Mucosa of rectum (tissue), 2 donors: ENCODE measurements at regions not wholly inside any gene's neighbourhood (a gene's known extent, or its start where the extent isn't known, plus 50 kb on each side); places are given as distances from the start of the nearest gene placed in this dataset.

Experiments
- H3K27ac ChIP-seq, 2 donors: one replicate each; pipeline ENCODE4 v1.7.0; 2013; ENCODE audit warnings: inconsistent platforms in 2 of 2, low read depth in 2 of 2, low read length in 2 of 2
- H3K27me3 ChIP-seq, 2 donors: one replicate each; pipeline ENCODE4 v1.7.0; 2013; ENCODE audit warnings: low read length in 2 of 2; ENCODE audit not compliant: control insufficient read depth in 2 of 2, insufficient read depth in 2 of 2
- H3K36me3 ChIP-seq, 2 donors: one replicate each; pipeline ENCODE4 v1.7.0; 2013; ENCODE audit warnings: low read length in 2 of 2; ENCODE audit not compliant: control insufficient read depth in 2 of 2, insufficient read depth in 2 of 2
- H3K4me1 ChIP-seq, 2 donors: one replicate each; pipeline ENCODE4 v1.7.0; 2013; ENCODE audit warnings: low read length in 2 of 2, mild to moderate bottlenecking in 1 of 2; ENCODE audit not compliant: control insufficient read depth in 2 of 2, insufficient read depth in 2 of 2
- H3K4me3 ChIP-seq, 2 donors: one replicate each; pipeline ENCODE4 v1.7.0; 2013; ENCODE audit warnings: low read length in 2 of 2
- H3K9ac ChIP-seq, 2 donors: one replicate each; pipeline ENCODE4 v1.7.0; 2013; ENCODE audit warnings: low read length in 2 of 2, low read depth in 1 of 2, mild to moderate bottlenecking in 1 of 2
- H3K9me3 ChIP-seq, 2 donors: one replicate each; pipeline ENCODE4 v1.7.0; 2013; ENCODE audit warnings: low read length in 2 of 2; ENCODE audit not compliant: control insufficient read depth in 2 of 2
- donor health status: healthy.
- donor health status: Normal muscosa, but diverticular disease.

- Histone ChIP-seq H3K4me3 (no peak overlapping the region), H3K9ac (no peak overlapping the region), H3K36me3 (no peaks in the 10 kb centered on the region), H3K27me3 (no peaks in the 10 kb centered on the region), H3K4me1 (peaks cover 19 to 24% of the 10 kb centered on the region in 2 donors), H3K27ac (no peak overlapping the region), H3K9me3 (no peaks in the 10 kb centered on the region)
These were observed 100.3 kb upstream of the ERCC6L2 start for GRCh38 chr9:95775191-95775590.

- Histone ChIP-seq H3K4me3 (peak overlapping the region in 1 of 2 donors; percentile 49), H3K27ac (peak overlapping the region; percentile 69 to 76), H3K27me3 (no peaks in the 10 kb centered on the region)
These were observed 102.5 kb upstream of the ERCC6L2 start for GRCh38 chr9:95773053-95773418.

GRCh38 chr9:95772320-95773052 is 103.0 kb upstream of the ERCC6L2 start:
- Histone ChIP-seq H3K27ac (peak overlapping the region; percentile 69 to 76), H3K27me3 (no peaks in the 10 kb centered on the region), H3K4me3 (peak overlapping the region; percentile 29 to 49), H3K9me3 (no peaks in the 10 kb centered on the region), H3K4me1 (peaks cover 17 to 24% of the 10 kb centered on the region in 2 donors), H3K36me3 (no peaks in the 10 kb centered on the region), H3K9ac (peak overlapping the region; percentile 49 to 68)

More at GRCh38 chr9:95773053-95773418, 102.5 kb upstream of the ERCC6L2 start:
- H3K36me3 ChIP-seq = no peaks in the 10 kb centered on the region
- peaks cover 17 to 24% of the 10 kb centered on the region in 2 donors for H3K4me1 ChIP-seq
- no peaks in the 10 kb centered on the region for H3K9me3 ChIP-seq
- H3K9ac ChIP-seq = peak overlapping the region in 1 of 2 donors; percentile 68

- H3K36me3 ChIP-seq = no peaks in the 10 kb centered on the region
- H3K4me1 ChIP-seq = peaks cover 17 to 24% of the 10 kb centered on the region in 2 donors
- H3K9ac ChIP-seq = peak overlapping the region; percentile 52 to 68
- peak overlapping the region; percentile 69 to 76 for H3K27ac ChIP-seq
- no peaks in the 10 kb centered on the region for H3K9me3 ChIP-seq
- no peaks in the 10 kb centered on the region for H3K27me3 ChIP-seq
- no peak overlapping the region for H3K4me3 ChIP-seq
These were observed 103.8 kb upstream of the ERCC6L2 start for GRCh38 chr9:95771556-95772246.

GRCh38 chr9:95770653-95771131 is 104.8 kb upstream of the ERCC6L2 start:
- peak overlapping the region in 1 of 2 donors; percentile 31 for H3K27ac ChIP-seq
- no peaks in the 10 kb centered on the region for H3K27me3 ChIP-seq
- H3K36me3 ChIP-seq = no peaks in the 10 kb centered on the region
- H3K4me3 ChIP-seq = no peak overlapping the region
- H3K4me1 ChIP-seq = peaks cover 17 to 24% of the 10 kb centered on the region in 2 donors
- H3K9ac ChIP-seq = no peak overlapping the region
- H3K9me3 ChIP-seq = no peaks in the 10 kb centered on the region

- H3K9me3 ChIP-seq = no peaks in the 10 kb centered on the region
- H3K27me3 ChIP-seq = no peaks in the 10 kb centered on the region
- no peak overlapping the region for H3K4me3 ChIP-seq
- H3K9ac ChIP-seq = no peak overlapping the region
- peaks cover 17 to 24% of the 10 kb centered on the region in 2 donors for H3K4me1 ChIP-seq
- no peak overlapping the region for H3K27ac ChIP-seq
- no peaks in the 10 kb centered on the region for H3K36me3 ChIP-seq
These were observed 105.5 kb upstream of the ERCC6L2 start for GRCh38 chr9:95769909-95770433.

- no peak overlapping the region for H3K27ac ChIP-seq
- H3K9ac ChIP-seq = no peak overlapping the region
- peaks cover 17 to 24% of the 10 kb centered on the region in 2 donors for H3K4me1 ChIP-seq
- H3K4me3 ChIP-seq = no peak overlapping the region
- H3K27me3 ChIP-seq = no peaks in the 10 kb centered on the region
- no peaks in the 10 kb centered on the region for H3K9me3 ChIP-seq
- no peaks in the 10 kb centered on the region for H3K36me3 ChIP-seq
These were observed 106.0 kb upstream of the ERCC6L2 start for GRCh38 chr9:95769473-95769872.

GRCh38 chr9:95766906-95767305 is 108.6 kb upstream of the ERCC6L2 start:
- Histone ChIP-seq H3K27ac (no peak overlapping the region), H3K27me3 (no peaks in the 10 kb centered on the region), H3K4me1 (peaks cover 7 to 9% of the 10 kb centered on the region in 2 donors), H3K36me3 (no peaks in the 10 kb centered on the region), H3K4me3 (no peak overlapping the region), H3K9ac (no peak overlapping the region), H3K9me3 (no peaks in the 10 kb centered on the region)

GRCh38 chr9:95764533-95765319 is 110.8 kb upstream of the ERCC6L2 start:
- H3K9ac ChIP-seq = no peak overlapping the region

More at GRCh38 chr9:95764533-95765319, 110.8 kb upstream of the ERCC6L2 start:
- no peaks in the 10 kb centered on the region for H3K9me3 ChIP-seq
- H3K4me3 ChIP-seq = peak overlapping the region; percentile 20 to 32
- no peaks in the 10 kb centered on the region for H3K27me3 ChIP-seq
- H3K27ac ChIP-seq = peak overlapping the region in 1 of 2 donors; percentile 68
- no peaks in the 10 kb centered on the region for H3K36me3 ChIP-seq
- no peaks in the 10 kb centered on the region for H3K4me1 ChIP-seq
